CD4-positive, alpha-beta T cell (primary cell): ENCODE measurements at regions not wholly inside any gene's neighbourhood (a gene's known extent, or its start where the extent isn't known, plus 50 kb on each side); places are given as distances from the start of the nearest gene placed in this dataset.

Experiments used
- ATAC-seq: fragments of 200-7000 bp; cut with Tn5 transposase; one replicate; pipeline ENCODE4 v1.10.0; 2022; ENCODE audit warnings: mild to moderate bottlenecking; ENCODE audit not compliant: poor library complexity
- CTCF ChIA-PET: fragments of 350-600 bp; sonication (Branson Sonifier 250); formaldehyde crosslinking; loops from one replicate; lab custom pipeline; 2021; ENCODE audit warnings: antibody characterized with exemption, inconsistent platforms; lab: Charles Lee
- POLR2A ChIA-PET: fragments of 350-600 bp; sonication (Branson Sonifier 250); formaldehyde crosslinking; loops from one replicate; lab custom pipeline; 2021; ENCODE audit warnings: antibody characterized with exemption, inconsistent platforms; lab: Charles Lee
- DNase-seq, 14 experiments: peaks; one replicate each; pipeline ENCODE4 v3.0.0-alpha.2; 2013 to 2020; ENCODE audit warnings: mixed read lengths in 2 of 14
- H3K27ac ChIP-seq, 2 donors: one replicate each; pipeline versions ENCODE4 v1.5.1 to v1.7.0; 2013; ENCODE audit warnings: low read length in 2 of 2, low read depth in 1 of 2, mild to moderate bottlenecking in 1 of 2
- H3K27me3 ChIP-seq, 2 experiments: 1 replicate in 1 of 2; 2 replicates in 1 of 2; pipeline versions ENCODE4 v1.6.1 to v1.7.0; 2013; ENCODE audit warnings: low read length in 2 of 2, control low read depth in 1 of 2, mild to moderate bottlenecking in 1 of 2, moderate library complexity in 1 of 2; ENCODE audit not compliant: insufficient read depth in 2 of 2, control insufficient read depth in 1 of 2
- H3K36me3 ChIP-seq: one replicate; pipeline ENCODE4 v1.6.1; 2013; ENCODE audit warnings: low read length, control low read depth; ENCODE audit not compliant: insufficient read depth
- H3K4me1 ChIP-seq: one replicate; pipeline ENCODE4 v1.6.1; 2013; ENCODE audit warnings: low read length, control low read depth; ENCODE audit not compliant: insufficient read depth
- H3K4me3 ChIP-seq: one replicate; pipeline ENCODE4 v1.5.1; 2013; ENCODE audit warnings: mild to moderate bottlenecking, low read length, moderate library complexity
- H3K9me3 ChIP-seq, 2 experiments: 1 replicate in 1 of 2; 2 replicates in 1 of 2; pipeline versions ENCODE4 v1.6.1 to v1.7.0; 2013; ENCODE audit warnings: low read length in 2 of 2, mild to moderate bottlenecking in 2 of 2, control low read depth in 1 of 2, moderate library complexity in 1 of 2; ENCODE audit not compliant: control insufficient read depth in 1 of 2, insufficient read depth in 1 of 2
- H3K27ac Mint-ChIP-seq: one replicate; pipeline ENCODE4 v1.8.0; 2020; ENCODE audit warnings: mixed read lengths
- H3K27me3 Mint-ChIP-seq: one replicate; pipeline ENCODE4 v1.8.0; 2021; ENCODE audit warnings: mixed read lengths
- H3K36me3 Mint-ChIP-seq: one replicate; pipeline ENCODE4 v1.8.0; 2021; ENCODE audit warnings: low read depth, mixed read lengths
- H3K4me1 Mint-ChIP-seq: one replicate; pipeline ENCODE4 v1.8.0; 2021; ENCODE audit warnings: low read depth, mixed read lengths
- H3K4me3 Mint-ChIP-seq: one replicate; pipeline ENCODE4 v1.8.0; 2020; ENCODE audit warnings: mild to moderate bottlenecking, mixed read lengths
- H3K9me3 Mint-ChIP-seq: one replicate; pipeline ENCODE4 v1.8.0; 2020; ENCODE audit warnings: mixed read lengths
- intact Hi-C, 2 experiments: fragments of 100-400 bp; cut with DNase I in 1 of 2; cut with micrococcal nuclease in 1 of 2; formaldehyde crosslinking; loops; one replicate each; pipeline versions ENCODE4 v1.15.1 to v1.9.0; 2023 to 2025; cut with DNase I, micrococcal nuclease
- TF ChIP-seq, protein P1 (sequence below): fragments of 200-600 bp; IDR thresholded peaks from one replicate; pipeline ENCODE4 v1.8.0; 2022; ENCODE audit warnings: antibody characterized with exemption, mild to moderate bottlenecking

DNA sequence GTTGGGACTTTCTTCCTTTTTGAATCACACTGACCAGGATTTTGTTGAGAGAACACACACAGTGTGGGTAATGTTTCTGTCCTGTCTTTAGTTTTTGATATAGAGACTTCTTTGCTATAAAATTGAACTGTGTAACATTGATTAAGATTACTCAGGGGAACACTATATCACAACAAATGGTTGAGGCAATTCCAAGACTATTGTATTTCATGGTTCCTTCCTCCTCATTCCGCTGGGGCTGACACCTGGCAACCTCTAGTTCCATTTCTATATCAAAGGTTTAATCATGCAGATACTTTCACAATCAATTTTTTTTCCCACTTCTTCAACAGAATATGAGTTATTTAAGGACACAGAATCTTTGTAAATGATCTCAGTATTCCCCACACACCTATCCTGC lies 182.2 kb downstream of the TAF11L14 start:
- ChIA-PET POLR2A (no interaction called here), CTCF (no interaction called here)
- H3K36me3 Mint-ChIP-seq = no peaks in the 10 kb centered on the region

DNA sequence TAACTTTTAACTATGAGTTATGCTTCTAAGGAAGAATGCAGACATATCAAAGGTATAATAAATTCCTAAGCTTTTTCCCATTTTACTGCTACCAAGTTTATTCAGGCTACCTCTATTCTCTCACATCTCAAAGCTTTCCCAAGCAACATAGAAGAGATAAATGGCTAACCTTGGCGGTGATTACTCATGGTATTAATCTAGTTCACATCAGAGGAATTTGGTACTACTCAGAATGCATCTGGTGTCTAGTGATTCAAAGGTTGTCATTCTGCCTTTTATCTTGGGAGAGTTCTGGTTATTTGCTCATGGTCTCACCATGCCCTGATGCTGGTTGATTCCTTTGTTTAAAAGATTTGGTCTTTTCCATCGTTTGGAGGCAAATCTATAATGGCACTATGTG lies 182.7 kb downstream of the TAF11L14 start:
- Mint-ChIP-seq H3K36me3 (no peaks in the 10 kb centered on the region), H3K4me3 (no peak overlapping the region), H3K27ac (no peak overlapping the region), H3K4me1 (no peaks in the 10 kb centered on the region), H3K27me3 (no peaks in the 10 kb centered on the region), H3K9me3 (peaks cover 12% of the 10 kb centered on the region)
- no peak for DNase-seq
- no peak overlapping the region for H3K27ac ChIP-seq
- H3K4me3 ChIP-seq = no peak overlapping the region
- peaks cover 0 to 5% of the 10 kb centered on the region in 2 experiments for H3K9me3 ChIP-seq
- intact Hi-C loops = no loop called here
- CTCF ChIA-PET = no interaction called here
- H3K27me3 ChIP-seq = no peaks in the 10 kb centered on the region
- TF ChIP-seq, protein P1, sequence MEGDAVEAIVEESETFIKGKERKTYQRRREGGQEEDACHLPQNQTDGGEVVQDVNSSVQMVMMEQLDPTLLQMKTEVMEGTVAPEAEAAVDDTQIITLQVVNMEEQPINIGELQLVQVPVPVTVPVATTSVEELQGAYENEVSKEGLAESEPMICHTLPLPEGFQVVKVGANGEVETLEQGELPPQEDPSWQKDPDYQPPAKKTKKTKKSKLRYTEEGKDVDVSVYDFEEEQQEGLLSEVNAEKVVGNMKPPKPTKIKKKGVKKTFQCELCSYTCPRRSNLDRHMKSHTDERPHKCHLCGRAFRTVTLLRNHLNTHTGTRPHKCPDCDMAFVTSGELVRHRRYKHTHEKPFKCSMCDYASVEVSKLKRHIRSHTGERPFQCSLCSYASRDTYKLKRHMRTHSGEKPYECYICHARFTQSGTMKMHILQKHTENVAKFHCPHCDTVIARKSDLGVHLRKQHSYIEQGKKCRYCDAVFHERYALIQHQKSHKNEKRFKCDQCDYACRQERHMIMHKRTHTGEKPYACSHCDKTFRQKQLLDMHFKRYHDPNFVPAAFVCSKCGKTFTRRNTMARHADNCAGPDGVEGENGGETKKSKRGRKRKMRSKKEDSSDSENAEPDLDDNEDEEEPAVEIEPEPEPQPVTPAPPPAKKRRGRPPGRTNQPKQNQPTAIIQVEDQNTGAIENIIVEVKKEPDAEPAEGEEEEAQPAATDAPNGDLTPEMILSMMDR = no peak
- H3K4me1 ChIP-seq = no peaks in the 10 kb centered on the region
- POLR2A ChIA-PET = no interaction called here
- no peaks in the 10 kb centered on the region for H3K36me3 ChIP-seq
- ATAC-seq = no peak

More for the DNA sequence above, 182.2 kb downstream of the TAF11L14 start:
- TF ChIP-seq, protein P1 = no peak
- intact Hi-C loops = no loop called here
- Mint-ChIP-seq H3K27me3 (no peaks in the 10 kb centered on the region), H3K9me3 (peaks cover 12% of the 10 kb centered on the region), H3K4me3 (no peak overlapping the region), H3K27ac (no peak overlapping the region), H3K4me1 (no peaks in the 10 kb centered on the region)
- H3K4me1 ChIP-seq = no peaks in the 10 kb centered on the region
- DNase-seq (no peak), ATAC-seq (no peak)
- no peaks in the 10 kb centered on the region for H3K27me3 ChIP-seq
- no peak overlapping the region for H3K27ac ChIP-seq
- peaks cover 0 to 5% of the 10 kb centered on the region in 2 experiments for H3K9me3 ChIP-seq
- no peak overlapping the region for H3K4me3 ChIP-seq
- no peaks in the 10 kb centered on the region for H3K36me3 ChIP-seq

DNA sequence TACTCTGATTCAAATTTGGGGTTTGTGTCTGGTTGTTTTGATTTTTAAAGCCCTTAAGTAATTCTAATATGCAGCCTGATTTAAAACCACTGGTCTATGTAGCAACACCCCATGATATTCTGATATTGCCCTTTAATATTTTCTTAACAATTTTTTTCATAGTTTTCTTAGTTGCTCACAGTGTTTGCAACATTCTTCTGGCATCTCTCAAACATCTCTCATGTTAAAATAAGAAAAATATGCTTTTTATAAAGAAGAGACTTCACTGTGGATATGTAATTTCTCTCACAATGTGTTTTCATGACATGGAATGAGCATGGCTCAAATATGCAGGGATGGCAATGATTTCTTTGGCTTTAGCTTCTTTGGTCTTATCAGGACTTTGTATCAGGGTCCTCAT lies 183.7 kb downstream of the TAF11L14 start:
- no peaks in the 10 kb centered on the region for H3K27me3 Mint-ChIP-seq
- CTCF ChIA-PET = no interaction called here
- POLR2A ChIA-PET = no interaction called here
- DNase-seq = no peak
- H3K9me3 Mint-ChIP-seq = peaks cover 12% of the 10 kb centered on the region
- no peak overlapping the region for H3K4me3 ChIP-seq
- no peaks in the 10 kb centered on the region for H3K4me1 Mint-ChIP-seq
- no peak overlapping the region for H3K27ac ChIP-seq
- intact Hi-C loops = no loop called here
- no peaks in the 10 kb centered on the region for H3K4me1 ChIP-seq
- no peak for ATAC-seq
- H3K36me3 Mint-ChIP-seq = no peaks in the 10 kb centered on the region
- no peaks in the 10 kb centered on the region for H3K36me3 ChIP-seq
- TF ChIP-seq, protein P1 = no peak
- no peak overlapping the region for H3K27ac Mint-ChIP-seq
- H3K27me3 ChIP-seq = no peaks in the 10 kb centered on the region
- peaks cover 0 to 5% of the 10 kb centered on the region in 2 experiments for H3K9me3 ChIP-seq
- H3K4me3 Mint-ChIP-seq = no peak overlapping the region
